CD14-positive monocyte (primary cell): ENCODE measurements at regions not wholly inside any gene's neighbourhood (a gene's known extent, or its start where the extent isn't known, plus 50 kb on each side); places are given as distances from the start of the nearest gene placed in this dataset.

Experiments used
- DNase-seq, 3 donors: peaks; one replicate each; pipeline ENCODE4 v3.0.0-alpha.2; 2011 to 2022
- H2AFZ ChIP-seq: 2 replicates; pipeline ENCODE4 v1.6.0; 2012; ENCODE audit warnings: mild to moderate bottlenecking, low read depth, low read length, inconsistent platforms; ENCODE audit not compliant: insufficient read depth, poor library complexity, severe bottlenecking
- H3K27ac ChIP-seq, 2 donors: 1 replicate in 1 of 2; 2 replicates in 1 of 2; pipeline ENCODE4 v1.5.1; 2012 to 2013; ENCODE audit warnings: low read length in 2 of 2, control low read depth in 1 of 2, inconsistent platforms in 1 of 2, low read depth in 1 of 2, mild to moderate bottlenecking in 1 of 2
- H3K27me3 ChIP-seq, 2 donors: one replicate each; pipeline versions ENCODE4 v1.6.0 to v1.6.1; 2011 to 2013; ENCODE audit warnings: low read length in 2 of 2; ENCODE audit not compliant: control insufficient read depth in 2 of 2, insufficient read depth in 2 of 2
- H3K36me3 ChIP-seq, 2 donors: replicated peaks in 1 of 2; 1 replicate in 1 of 2; 2 replicates in 1 of 2; pipeline versions ENCODE4 v1.5.1 to v1.6.1; 2012 to 2013; ENCODE audit warnings: low read length in 2 of 2, control low read depth in 1 of 2, inconsistent platforms in 1 of 2, mild to moderate bottlenecking in 1 of 2; ENCODE audit not compliant: insufficient read depth in 2 of 2, control insufficient read depth in 1 of 2
- H3K4me1 ChIP-seq, 2 donors: 1 replicate in 1 of 2; 2 replicates in 1 of 2; pipeline versions ENCODE4 v1.5.1 to v1.6.1; 2012 to 2013; ENCODE audit warnings: low read length in 2 of 2, control low read depth in 1 of 2, inconsistent platforms in 1 of 2, mild to moderate bottlenecking in 1 of 2, moderate library complexity in 1 of 2; ENCODE audit not compliant: insufficient read depth in 2 of 2, control insufficient read depth in 1 of 2
- H3K4me2 ChIP-seq: replicated peaks from 2 replicates; pipeline ENCODE3; 2012; ENCODE audit warnings: low read length, moderate library complexity, mild to moderate bottlenecking; ENCODE audit not compliant: poor library complexity, severe bottlenecking; ENCODE audit errors: extremely low read depth
- H3K4me3 ChIP-seq, 3 experiments: fragments of 200-600 bp in 1 of 3; sonication (generic) in 1 of 3; replicated peaks in 1 of 3; 1 replicate in 2 of 3; 2 replicates in 1 of 3; pipeline ENCODE4 v1.5.1; 2011 to 2013; ENCODE audit warnings: low read length in 3 of 3, mild to moderate bottlenecking in 3 of 3, control low read depth in 2 of 3, low read depth in 2 of 3, inconsistent platforms in 1 of 3, moderate library complexity in 1 of 3
- H3K79me2 ChIP-seq: 2 replicates; pipeline ENCODE4 v1.6.0; 2012; ENCODE audit warnings: mild to moderate bottlenecking, control low read depth, inconsistent platforms, low read length, moderate library complexity; ENCODE audit not compliant: insufficient read depth
- H3K9ac ChIP-seq: 2 replicates; pipeline ENCODE4 v1.6.0; 2017; ENCODE audit warnings: low read length, mild to moderate bottlenecking; ENCODE audit not compliant: insufficient read depth, poor library complexity, severe bottlenecking
- H3K9me3 ChIP-seq, 2 donors: replicated peaks in 1 of 2; 1 replicate in 1 of 2; 2 replicates in 1 of 2; pipeline versions ENCODE4 v1.5.1 to v1.6.1; 2012 to 2013; ENCODE audit warnings: low read length in 2 of 2, control low read depth in 1 of 2; ENCODE audit not compliant: control insufficient read depth in 1 of 2, insufficient read depth in 1 of 2
- H4K20me1 ChIP-seq: 2 replicates; pipeline ENCODE4 v1.6.0; 2012; ENCODE audit warnings: mild to moderate bottlenecking, low read length, control low read depth, moderate library complexity; ENCODE audit not compliant: insufficient read depth
- H3K27ac Mint-ChIP-seq, 7 donors: one replicate each; pipeline ENCODE4 v1.8.0; 2020; ENCODE audit warnings: mild to moderate bottlenecking in 7 of 7, mixed read lengths in 7 of 7, moderate library complexity in 6 of 7, inconsistent platforms in 2 of 7
- H3K27me3 Mint-ChIP-seq, 3 donors: one replicate each; pipeline ENCODE4 v1.8.0; 2021 to 2022; ENCODE audit warnings: low read depth in 3 of 3, mild to moderate bottlenecking in 3 of 3, mixed read lengths in 3 of 3, moderate library complexity in 3 of 3, inconsistent platforms in 1 of 3
- H3K36me3 Mint-ChIP-seq, 2 donors: one replicate each; pipeline ENCODE4 v1.8.0; 2020; ENCODE audit warnings: mixed read lengths in 2 of 2, inconsistent platforms in 1 of 2, mild to moderate bottlenecking in 1 of 2
- H3K4me1 Mint-ChIP-seq: one replicate; pipeline ENCODE4 v1.8.0; 2020; ENCODE audit warnings: mild to moderate bottlenecking, mixed read lengths
- H3K4me3 Mint-ChIP-seq, 2 donors: one replicate each; pipeline ENCODE4 v1.8.0; 2020; ENCODE audit warnings: mild to moderate bottlenecking in 2 of 2, mixed read lengths in 2 of 2, moderate library complexity in 1 of 2
- H3K9me3 Mint-ChIP-seq, 7 donors: one replicate each; pipeline ENCODE4 v1.8.0; 2020 to 2022; ENCODE audit warnings: mixed read lengths in 7 of 7, mild to moderate bottlenecking in 6 of 7, moderate library complexity in 6 of 7, inconsistent platforms in 2 of 7
- CTCF ChIP-seq: fragments of 200-600 bp; IDR thresholded peaks from one replicate; pipeline ENCODE4 v1.8.0; 2022; ENCODE audit warnings: antibody characterized with exemption, mild to moderate bottlenecking
- WGBS: methylation state at CpG from one replicate; pipeline ENCODE4 v1.1.5; 2013; ENCODE audit warnings: missing lambda C conversion rate; ENCODE audit not compliant: insufficient coverage; 5-methylcytosine and 5-hydroxymethylcytosine counted together
- intact Hi-C, 2 donors: fragments of 100-400 bp; cut with micrococcal nuclease; formaldehyde crosslinking; loops; one replicate each; pipeline versions ENCODE4 v1.15.0 to v1.15.1; 2023

GRCh38 chr14:106837870-106838269, 1311.5 kb downstream of the TMEM121 start:
- H3K36me3 Mint-ChIP-seq = no peaks in the 10 kb centered on the region
- Histone ChIP-seq H3K36me3 (no peaks in the 10 kb centered on the region), H3K4me1 (peaks cover 0 to 2% of the 10 kb centered on the region in 2 donors), H3K27me3 (no peaks in the 10 kb centered on the region), H3K4me2 (no peak overlapping the region), H3K4me3 (no peak overlapping the region), H3K9me3 (no peaks in the 10 kb centered on the region), H3K27ac (no peak overlapping the region), H3K79me2 (no peaks in the 10 kb centered on the region), H3K9ac (no peak overlapping the region), H2AFZ (no peak overlapping the region), H4K20me1 (no peaks in the 10 kb centered on the region)
- no peak for DNase-seq
- TF ChIP-seq CTCF = no peak
- no peak overlapping the region for H3K4me3 Mint-ChIP-seq
- no peak overlapping the region for H3K27ac Mint-ChIP-seq
- peaks cover 1 to 4% (median 1%) of the 10 kb centered on the region in 3 donors for H3K27me3 Mint-ChIP-seq
- H3K9me3 Mint-ChIP-seq = no peaks in the 10 kb centered on the region
- no CpG with 5 or more reads among the region's 4 CpGs for WGBS
- intact Hi-C loops = no loop called here
- H3K4me1 Mint-ChIP-seq = peaks cover 3% of the 10 kb centered on the region

GRCh38 chr14:106838991-106839769, 1312.8 kb downstream of the TMEM121 start:
- no peaks in the 10 kb centered on the region for H3K27me3 ChIP-seq
- no peak overlapping the region for H3K4me3 Mint-ChIP-seq
- 92% methylated on average over 16 of the region's 18 CpGs for WGBS
- no peaks in the 10 kb centered on the region for H3K9me3 ChIP-seq
- no peak overlapping the region for H3K4me2 ChIP-seq
- peaks cover 0 to 4% (median 1%) of the 10 kb centered on the region in 3 donors for H3K27me3 Mint-ChIP-seq
- H3K9me3 Mint-ChIP-seq = no peaks in the 10 kb centered on the region
- no peaks in the 10 kb centered on the region for H3K36me3 ChIP-seq
- H3K79me2 ChIP-seq = no peaks in the 10 kb centered on the region
- peaks cover 13% of the 10 kb centered on the region for H3K4me1 Mint-ChIP-seq
- no peak for DNase-seq
- H3K36me3 Mint-ChIP-seq = no peaks in the 10 kb centered on the region
- no peak overlapping the region for H3K9ac ChIP-seq
- no peaks in the 10 kb centered on the region for H4K20me1 ChIP-seq
- H3K27ac Mint-ChIP-seq = no peak overlapping the region
- H3K27ac ChIP-seq = no peak overlapping the region
- intact Hi-C loops = no loop called here
- no peak overlapping the region for H2AFZ ChIP-seq
- H3K4me3 ChIP-seq = no peak overlapping the region
- H3K4me1 ChIP-seq = peaks cover 7 to 13% of the 10 kb centered on the region in 2 donors
- TF ChIP-seq CTCF = no peak
